GM23338 (cell line): ENCODE measurements at regions not wholly inside any gene's neighbourhood (a gene's known extent, or its start where the extent isn't known, plus 50 kb on each side); places are given as distances from the start of the nearest gene placed in this dataset.
"Not testable (repeated sequence)": the region's sequence is repeated elsewhere in the genome, so short reads cannot be mapped to it uniquely, and the experiment has no call there.

Experiments
- ATAC-seq: fragments of 200-7000 bp; cut with Tn5 transposase; 3 replicates; pipeline ENCODE4 v1.9.1; 2020
- DNase-seq: peaks from one replicate; pipeline ENCODE4 v3.0.0-alpha.2; 2015; ENCODE audit warnings: low spot score
- H2AFZ ChIP-seq: fragments of 200-600 bp; sonication (generic); 2 replicates; pipeline ENCODE4 v1.8.0; 2016; ENCODE audit warnings: antibody characterized with exemption, mild to moderate bottlenecking, moderate library complexity
- H3F3A ChIP-seq: fragments of 200-600 bp; sonication (generic); replicated peaks from 2 replicates; pipeline ENCODE4 v1.8.0; 2017; ENCODE audit warnings: antibody characterized with exemption, mixed run types, low read depth
- H3K27ac ChIP-seq: fragments of 200-600 bp; sonication (generic); 2 replicates; pipeline ENCODE4 v1.6.1; 2016; ENCODE audit warnings: low read depth
- H3K27me3 ChIP-seq: fragments of 200-600 bp; sonication (generic); 2 replicates; pipeline ENCODE4 v1.8.0; 2016; ENCODE audit warnings: mild to moderate bottlenecking, mixed run types, moderate library complexity; ENCODE audit not compliant: insufficient read depth
- H3K36me3 ChIP-seq: fragments of 200-600 bp; sonication (generic); 2 replicates; pipeline ENCODE4 v1.8.0; 2016; ENCODE audit warnings: mild to moderate bottlenecking; ENCODE audit not compliant: insufficient read depth
- H3K4me1 ChIP-seq: fragments of 200-600 bp; sonication (generic); 2 replicates; pipeline ENCODE4 v1.8.0; 2016; ENCODE audit warnings: mild to moderate bottlenecking, moderate library complexity; ENCODE audit not compliant: insufficient read depth
- H3K4me2 ChIP-seq: fragments of 200-600 bp; sonication (generic); 2 replicates; pipeline ENCODE4 v1.7.1; 2017; ENCODE audit warnings: mixed run types
- H3K4me3 ChIP-seq: fragments of 200-600 bp; sonication (generic); 2 replicates; pipeline ENCODE4 v1.6.1; 2016; ENCODE audit warnings: mixed run types
- H3K79me2 ChIP-seq: fragments of 200-600 bp; sonication (generic); replicated peaks from 2 replicates; pipeline ENCODE4 v1.8.0; 2017; ENCODE audit warnings: mild to moderate bottlenecking; ENCODE audit not compliant: insufficient read depth
- H3K9me2 ChIP-seq: fragments of 200-600 bp; sonication (generic); 2 replicates; pipeline ENCODE4 v1.8.0; 2017; ENCODE audit not compliant: insufficient read depth
- H4K20me1 ChIP-seq: fragments of 200-600 bp; sonication (generic); replicated peaks from 2 replicates; pipeline ENCODE4 v1.8.0; 2017; ENCODE audit warnings: mild to moderate bottlenecking; ENCODE audit not compliant: insufficient read depth
- H3K27ac Mint-ChIP-seq: 2 replicates; pipeline ENCODE4 v1.8.0; 2020; ENCODE audit warnings: inconsistent platforms, mild to moderate bottlenecking, moderate library complexity, mixed read lengths
- H3K27me3 Mint-ChIP-seq: 3 replicates; pipeline ENCODE4 v1.8.0; 2022; ENCODE audit warnings: low read depth, mild to moderate bottlenecking, moderate library complexity, mixed read lengths, inconsistent platforms; ENCODE audit not compliant: insufficient read depth, poor library complexity
- H3K36me3 Mint-ChIP-seq: 3 replicates; pipeline ENCODE4 v1.8.0; 2021; ENCODE audit warnings: low read depth, mild to moderate bottlenecking, inconsistent platforms, moderate library complexity, mixed read lengths
- H3K4me1 Mint-ChIP-seq: 3 replicates; pipeline ENCODE4 v1.8.0; 2020; ENCODE audit warnings: mild to moderate bottlenecking, inconsistent platforms, mixed read lengths
- H3K4me3 Mint-ChIP-seq: 3 replicates; pipeline ENCODE4 v1.8.0; 2021; ENCODE audit warnings: moderate library complexity, mild to moderate bottlenecking, inconsistent platforms, mixed read lengths
- H3K9me3 Mint-ChIP-seq: 3 replicates; pipeline ENCODE4 v1.8.0; 2020; ENCODE audit warnings: moderate library complexity, mild to moderate bottlenecking, inconsistent platforms, mixed read lengths
- CREB1 ChIP-seq: fragments of 250-450 bp; sonication (Bioruptor Pico); IDR thresholded peaks from 2 replicates; pipeline ENCODE4 v1.5.0; 2020; ENCODE audit warnings: low read depth, mild to moderate bottlenecking, moderate library complexity
- CTCF ChIP-seq, 2 experiments: fragments of 200-600 bp in 1 of 2; sonication (generic) in 1 of 2; conservative IDR thresholded peaks; 2 replicates each; pipeline versions ENCODE4 v1.5.1 to v1.6.1; 2016 to 2017; ENCODE audit warnings: antibody characterized with exemption in 2 of 2, low read depth in 2 of 2, mild to moderate bottlenecking in 2 of 2, moderate library complexity in 1 of 2
- EZH2phosphoT487 ChIP-seq: fragments of 200-600 bp; sonication (generic); IDR thresholded peaks from one replicate; pipeline ENCODE4 v1.8.1; 2018; ENCODE audit warnings: antibody characterized with exemption; ENCODE audit not compliant: unreplicated experiment
- JUNB ChIP-seq: IDR thresholded peaks from one replicate; pipeline ENCODE4 v1.6.1; 2016; ENCODE audit warnings: antibody characterized with exemption; ENCODE audit not compliant: unreplicated experiment
- NANOG ChIP-seq: IDR thresholded peaks from 2 replicates; pipeline ENCODE4 v1.6.1; 2016; ENCODE audit warnings: antibody characterized with exemption, borderline replicate concordance
- STAT1 ChIP-seq: IDR thresholded peaks from one replicate; pipeline ENCODE4 v1.6.1; 2016; ENCODE audit warnings: antibody characterized with exemption; ENCODE audit not compliant: unreplicated experiment
- ZNF114 ChIP-seq: fragments of 250-450 bp; sonication (Bioruptor Pico); IDR thresholded peaks from 2 replicates; pipeline ENCODE4 v1.5.0; 2020; ENCODE audit warnings: mild to moderate bottlenecking, moderate library complexity
- ZNF331 ChIP-seq: fragments of 250-450 bp; sonication (Bioruptor Pico); IDR thresholded peaks from 2 replicates; pipeline ENCODE4 v1.5.0; 2020; ENCODE audit warnings: low read depth, mild to moderate bottlenecking, moderate library complexity
- ZNF462 ChIP-seq: fragments of 250-450 bp; sonication (Bioruptor Pico); IDR thresholded peaks from 2 replicates; pipeline ENCODE4 v1.5.0; 2020; ENCODE audit warnings: mild to moderate bottlenecking, moderate library complexity
- TF ChIP-seq, protein P1 (sequence below): IDR thresholded peaks from one replicate; pipeline ENCODE4 v1.6.1; 2018; ENCODE audit warnings: antibody characterized with exemption; ENCODE audit not compliant: unreplicated experiment
- TF ChIP-seq, protein P2 (sequence below): IDR thresholded peaks from 2 replicates; pipeline ENCODE4 v1.6.1; 2016; ENCODE audit warnings: antibody characterized with exemption

GRCh38 chr1:14429577-14429976, 168.9 kb upstream of the KAZN start:
- Histone ChIP-seq H3K4me2 (no peak overlapping the region), H3K79me2 (no peaks in the 10 kb centered on the region), H4K20me1 (no peaks in the 10 kb centered on the region), H2AFZ (no peak overlapping the region), H3K4me1 (no peaks in the 10 kb centered on the region), H3K27me3 (no peaks in the 10 kb centered on the region), H3K9me2 (0 out of 2 replicates have a peak, but pooled peaks cover 9% of the 10 kb centered on the region), H3F3A (no peaks in the 10 kb centered on the region), H3K4me3 (no peak overlapping the region), H3K27ac (no peak overlapping the region), H3K36me3 (no peaks in the 10 kb centered on the region)
- no peak overlapping the region for H3K27ac Mint-ChIP-seq
- peaks cover 3% of the 10 kb centered on the region for H3K27me3 Mint-ChIP-seq
- H3K4me1 Mint-ChIP-seq, result no peaks in the 10 kb centered on the region
- H3K36me3 Mint-ChIP-seq, result no peaks in the 10 kb centered on the region
- H3K9me3 Mint-ChIP-seq, result no peaks in the 10 kb centered on the region
- TF ChIP-seq EZH2phosphoT487, result no peak
- no peak for TF ChIP-seq ZNF331 (CRISPR knock-in tag)
- no peak for TF ChIP-seq JUNB
- no peak for TF ChIP-seq ZNF462
- no peak for TF ChIP-seq STAT1
- TF ChIP-seq ZNF114 (CRISPR knock-in tag), result no peak
- no peak for TF ChIP-seq CTCF (conservative IDR thresholded peaks at IDR 0.05; ENCODE audit: low read depth in 2 of 2)
- TF ChIP-seq CREB1 (CRISPR knock-in tag), result no peak
- TF ChIP-seq, protein P1, sequence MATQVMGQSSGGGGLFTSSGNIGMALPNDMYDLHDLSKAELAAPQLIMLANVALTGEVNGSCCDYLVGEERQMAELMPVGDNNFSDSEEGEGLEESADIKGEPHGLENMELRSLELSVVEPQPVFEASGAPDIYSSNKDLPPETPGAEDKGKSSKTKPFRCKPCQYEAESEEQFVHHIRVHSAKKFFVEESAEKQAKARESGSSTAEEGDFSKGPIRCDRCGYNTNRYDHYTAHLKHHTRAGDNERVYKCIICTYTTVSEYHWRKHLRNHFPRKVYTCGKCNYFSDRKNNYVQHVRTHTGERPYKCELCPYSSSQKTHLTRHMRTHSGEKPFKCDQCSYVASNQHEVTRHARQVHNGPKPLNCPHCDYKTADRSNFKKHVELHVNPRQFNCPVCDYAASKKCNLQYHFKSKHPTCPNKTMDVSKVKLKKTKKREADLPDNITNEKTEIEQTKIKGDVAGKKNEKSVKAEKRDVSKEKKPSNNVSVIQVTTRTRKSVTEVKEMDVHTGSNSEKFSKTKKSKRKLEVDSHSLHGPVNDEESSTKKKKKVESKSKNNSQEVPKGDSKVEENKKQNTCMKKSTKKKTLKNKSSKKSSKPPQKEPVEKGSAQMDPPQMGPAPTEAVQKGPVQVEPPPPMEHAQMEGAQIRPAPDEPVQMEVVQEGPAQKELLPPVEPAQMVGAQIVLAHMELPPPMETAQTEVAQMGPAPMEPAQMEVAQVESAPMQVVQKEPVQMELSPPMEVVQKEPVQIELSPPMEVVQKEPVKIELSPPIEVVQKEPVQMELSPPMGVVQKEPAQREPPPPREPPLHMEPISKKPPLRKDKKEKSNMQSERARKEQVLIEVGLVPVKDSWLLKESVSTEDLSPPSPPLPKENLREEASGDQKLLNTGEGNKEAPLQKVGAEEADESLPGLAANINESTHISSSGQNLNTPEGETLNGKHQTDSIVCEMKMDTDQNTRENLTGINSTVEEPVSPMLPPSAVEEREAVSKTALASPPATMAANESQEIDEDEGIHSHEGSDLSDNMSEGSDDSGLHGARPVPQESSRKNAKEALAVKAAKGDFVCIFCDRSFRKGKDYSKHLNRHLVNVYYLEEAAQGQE, result no peak
- TF ChIP-seq, protein P2, sequence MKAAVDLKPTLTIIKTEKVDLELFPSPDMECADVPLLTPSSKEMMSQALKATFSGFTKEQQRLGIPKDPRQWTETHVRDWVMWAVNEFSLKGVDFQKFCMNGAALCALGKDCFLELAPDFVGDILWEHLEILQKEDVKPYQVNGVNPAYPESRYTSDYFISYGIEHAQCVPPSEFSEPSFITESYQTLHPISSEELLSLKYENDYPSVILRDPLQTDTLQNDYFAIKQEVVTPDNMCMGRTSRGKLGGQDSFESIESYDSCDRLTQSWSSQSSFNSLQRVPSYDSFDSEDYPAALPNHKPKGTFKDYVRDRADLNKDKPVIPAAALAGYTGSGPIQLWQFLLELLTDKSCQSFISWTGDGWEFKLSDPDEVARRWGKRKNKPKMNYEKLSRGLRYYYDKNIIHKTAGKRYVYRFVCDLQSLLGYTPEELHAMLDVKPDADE, result no peak
- TF ChIP-seq NANOG, result no peak
- no peak overlapping the region for H3K4me3 Mint-ChIP-seq
- no peak for DNase-seq
- ATAC-seq, result no peak

GRCh38 chr1:14432728-14433127, 165.8 kb upstream of the KAZN start:
- not testable (repeated sequence) for H3K27me3 ChIP-seq, H3K4me3 Mint-ChIP-seq, H3K4me2 ChIP-seq, H3K4me1 ChIP-seq, H4K20me1 ChIP-seq, H3K27ac ChIP-seq, DNase-seq, H3K4me1 Mint-ChIP-seq, H3K4me3 ChIP-seq, H3K27me3 Mint-ChIP-seq, H3K27ac Mint-ChIP-seq, H3K79me2 ChIP-seq, H2AFZ ChIP-seq, ATAC-seq, H3K36me3 ChIP-seq, H3K9me3 Mint-ChIP-seq, H3K36me3 Mint-ChIP-seq, H3F3A ChIP-seq, H3K9me2 ChIP-seq
